ENCODE measurements at regions not wholly inside any gene's neighbourhood (a gene's known extent, or its start where the extent isn't known, plus 50 kb on each side); places are given as distances from the start of the nearest gene placed in this dataset.

DNA sequence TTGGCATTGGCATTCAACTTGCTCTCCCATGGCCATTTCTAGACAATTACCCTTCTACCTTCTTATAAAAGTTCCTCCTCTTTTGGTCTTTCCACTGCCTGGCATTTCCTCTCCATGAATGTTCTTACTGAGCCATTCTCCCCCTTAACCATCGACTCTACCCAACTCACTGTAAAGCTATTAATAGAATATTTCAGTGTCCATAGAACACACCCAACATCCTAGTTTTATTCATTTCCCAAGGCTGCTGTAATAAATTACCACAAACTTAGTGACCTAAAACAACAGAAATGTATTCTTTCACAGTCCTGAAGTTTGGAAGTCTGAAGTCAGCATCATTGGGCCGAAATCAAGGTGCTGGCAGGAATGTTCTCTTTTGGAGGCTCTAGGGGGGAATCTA lies 170.0 kb upstream of the ATP5MC3 start:
- CTCF ChIA-PET: no interaction called here
- Histone ChIP-seq H3K4me1 (ENCODE audit: control insufficient read depth in 1 of 2, insufficient read depth in 2 of 2, low read length in 2 of 2) (no peaks in the 10 kb centered on the region), H3K9ac (ENCODE audit: low read length) (no peak overlapping the region), H4K20me1 (ENCODE audit: insufficient read depth) (no peaks in the 10 kb centered on the region), H3K9me3 (ENCODE audit: control insufficient read depth in 1 of 2, insufficient read depth in 1 of 2, low read depth in 1 of 2, low read length in 2 of 2) (no peaks in the 10 kb centered on the region), H2AFZ (ENCODE audit: low read depth, low read length, poor library complexity, severe bottlenecking) (no peak overlapping the region), H3K4me3 (replicated peaks in 1 of 2; ENCODE audit: low read depth in 1 of 2, low read length in 2 of 2) (no peak overlapping the region), H3K36me3 (ENCODE audit: control insufficient read depth in 1 of 2, insufficient read depth in 2 of 2, low read length in 2 of 2) (no peaks in the 10 kb centered on the region), H3K27me3 (ENCODE audit: insufficient read depth, low read length) (no peaks in the 10 kb centered on the region), H3K4me2 (ENCODE audit: low read length) (no peak overlapping the region), H3K9me2 (ENCODE audit: insufficient read depth) (no peaks in the 10 kb centered on the region), H3K79me2 (ENCODE audit: insufficient read depth, low read length) (no peaks in the 10 kb centered on the region), H3K27ac (ENCODE audit: low read depth, low read length) (no peak overlapping the region)
- ATAC-seq: no peak
- TF ChIP-seq EZH2phosphoT487 (IDR thresholded peaks at IDR 0.05; ENCODE audit: borderline replicate concordance) (no peak), FOSL1 (IDR thresholded peaks at IDR 0.05; ENCODE audit: low read depth) (no peak), SIN3A (IDR thresholded peaks at IDR 0.05; ENCODE audit: low read depth) (no peak), EZH2 (IDR thresholded peaks at IDR 0.05) (no peak), ZFX (IDR thresholded peaks at IDR 0.05) (no peak)
- TF ChIP-seq, protein P1, sequence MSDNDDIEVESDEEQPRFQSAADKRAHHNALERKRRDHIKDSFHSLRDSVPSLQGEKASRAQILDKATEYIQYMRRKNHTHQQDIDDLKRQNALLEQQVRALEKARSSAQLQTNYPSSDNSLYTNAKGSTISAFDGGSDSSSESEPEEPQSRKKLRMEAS (IDR thresholded peaks at IDR 0.05): no peak
- TF ChIP-seq, protein P2, sequence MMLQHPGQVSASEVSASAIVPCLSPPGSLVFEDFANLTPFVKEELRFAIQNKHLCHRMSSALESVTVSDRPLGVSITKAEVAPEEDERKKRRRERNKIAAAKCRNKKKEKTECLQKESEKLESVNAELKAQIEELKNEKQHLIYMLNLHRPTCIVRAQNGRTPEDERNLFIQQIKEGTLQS (IDR thresholded peaks at IDR 0.05): no peak
- TF ChIP-seq, protein P3, sequence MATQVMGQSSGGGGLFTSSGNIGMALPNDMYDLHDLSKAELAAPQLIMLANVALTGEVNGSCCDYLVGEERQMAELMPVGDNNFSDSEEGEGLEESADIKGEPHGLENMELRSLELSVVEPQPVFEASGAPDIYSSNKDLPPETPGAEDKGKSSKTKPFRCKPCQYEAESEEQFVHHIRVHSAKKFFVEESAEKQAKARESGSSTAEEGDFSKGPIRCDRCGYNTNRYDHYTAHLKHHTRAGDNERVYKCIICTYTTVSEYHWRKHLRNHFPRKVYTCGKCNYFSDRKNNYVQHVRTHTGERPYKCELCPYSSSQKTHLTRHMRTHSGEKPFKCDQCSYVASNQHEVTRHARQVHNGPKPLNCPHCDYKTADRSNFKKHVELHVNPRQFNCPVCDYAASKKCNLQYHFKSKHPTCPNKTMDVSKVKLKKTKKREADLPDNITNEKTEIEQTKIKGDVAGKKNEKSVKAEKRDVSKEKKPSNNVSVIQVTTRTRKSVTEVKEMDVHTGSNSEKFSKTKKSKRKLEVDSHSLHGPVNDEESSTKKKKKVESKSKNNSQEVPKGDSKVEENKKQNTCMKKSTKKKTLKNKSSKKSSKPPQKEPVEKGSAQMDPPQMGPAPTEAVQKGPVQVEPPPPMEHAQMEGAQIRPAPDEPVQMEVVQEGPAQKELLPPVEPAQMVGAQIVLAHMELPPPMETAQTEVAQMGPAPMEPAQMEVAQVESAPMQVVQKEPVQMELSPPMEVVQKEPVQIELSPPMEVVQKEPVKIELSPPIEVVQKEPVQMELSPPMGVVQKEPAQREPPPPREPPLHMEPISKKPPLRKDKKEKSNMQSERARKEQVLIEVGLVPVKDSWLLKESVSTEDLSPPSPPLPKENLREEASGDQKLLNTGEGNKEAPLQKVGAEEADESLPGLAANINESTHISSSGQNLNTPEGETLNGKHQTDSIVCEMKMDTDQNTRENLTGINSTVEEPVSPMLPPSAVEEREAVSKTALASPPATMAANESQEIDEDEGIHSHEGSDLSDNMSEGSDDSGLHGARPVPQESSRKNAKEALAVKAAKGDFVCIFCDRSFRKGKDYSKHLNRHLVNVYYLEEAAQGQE (IDR thresholded peaks at IDR 0.05; ENCODE audit: low read depth): no peak
- POLR2A ChIA-PET: no interaction called here
- DNase-seq (ENCODE audit: low read depth, low spot score): no peak
- no TSS peak for BruUV-seq (replicated peaks)
- RAD21 ChIA-PET (ENCODE audit: low non-redundant PET in 1 of 2, low total read pairs in 2 of 2, uncharacterized antibody in 2 of 2, unreplicated experiment in 2 of 2): no interaction called here
- intact Hi-C loops (cut with micrococcal nuclease): no loop called here
